Prostate gland (tissue), 2 donors: ENCODE measurements at regions not wholly inside any gene's neighbourhood (a gene's known extent, or its start where the extent isn't known, plus 50 kb on each side); places are given as distances from the start of the nearest gene placed in this dataset.

Source experiments
- DNase-seq: peaks from one replicate; pipeline ENCODE4 v3.0.0-alpha.2; 2019; ENCODE audit warnings: low spot score
- H3K27ac ChIP-seq, 2 donors: fragments of 200-600 bp; sonication (generic); 2 replicates each; pipeline ENCODE4 v1.5.1; 2017 to 2019
- H3K27me3 ChIP-seq: fragments of 200-600 bp; sonication (generic); replicated peaks from 2 replicates; pipeline ENCODE4 v1.5.1; 2019; ENCODE audit not compliant: insufficient read depth
- H3K36me3 ChIP-seq, 2 donors: fragments of 200-600 bp; sonication (generic); 1 replicate in 1 of 2; 2 replicates in 1 of 2; pipeline versions ENCODE4 v1.5.1 to v1.8.1; 2017 to 2019
- H3K4me1 ChIP-seq: fragments of 200-600 bp; sonication (generic); replicated peaks from 2 replicates; pipeline ENCODE4 v1.5.1; 2019
- H3K4me3 ChIP-seq, 2 donors: fragments of 200-600 bp; sonication (generic); 2 replicates each; pipeline ENCODE4 v1.5.1; 2017 to 2019
- H3K9me3 ChIP-seq: fragments of 200-600 bp; sonication (generic); 2 replicates; pipeline ENCODE4 v1.5.1; 2017
- POLR2A ChIP-seq: fragments of 450-650 bp; IDR thresholded peaks from one replicate; pipeline ENCODE4 v1.6.1; 2016; ENCODE audit warnings: antibody characterized with exemption, mild to moderate bottlenecking
- POLR2AphosphoS5 ChIP-seq: sonication (generic); formaldehyde crosslinking; IDR thresholded peaks from one replicate; pipeline ENCODE4 v1.6.1; 2017; ENCODE audit warnings: antibody characterized with exemption
- WGBS: methylation state at CpG from one replicate; pipeline ENCODE4 v1.1.5; 2018; 5-methylcytosine and 5-hydroxymethylcytosine counted together
- intact Hi-C: fragments of 100-400 bp; cut with DNase I; formaldehyde crosslinking; loops from one replicate; pipeline ENCODE4 v1.14.2; 2022
- TF ChIP-seq, protein P1 (sequence below), 4 experiments: fragments of 200-600 bp in 2 of 4; fragments of 450-650 bp in 2 of 4; sonication (generic) in 2 of 4; IDR thresholded peaks; 1 replicate in 3 of 4; 2 replicates in 1 of 4; pipeline ENCODE4 v1.5.1; 2016 to 2019; ENCODE audit warnings: antibody characterized with exemption in 4 of 4, mild to moderate bottlenecking in 2 of 4, moderate library complexity in 2 of 4

GRCh38 chr4:18638031-18638430 is 616.5 kb upstream of the LCORL start:
- intact Hi-C loops: no loop called here
- H3K4me3 ChIP-seq: no peak overlapping the region
- H3K4me1 ChIP-seq: no peaks in the 10 kb centered on the region
- no peak overlapping the region for H3K27ac ChIP-seq
- 55% methylated on average over 4 of the region's 4 CpGs for WGBS
- no peaks in the 10 kb centered on the region for H3K36me3 ChIP-seq
- no peaks in the 10 kb centered on the region for H3K9me3 ChIP-seq
- TF ChIP-seq POLR2AphosphoS5: no peak
- TF ChIP-seq, protein P1, sequence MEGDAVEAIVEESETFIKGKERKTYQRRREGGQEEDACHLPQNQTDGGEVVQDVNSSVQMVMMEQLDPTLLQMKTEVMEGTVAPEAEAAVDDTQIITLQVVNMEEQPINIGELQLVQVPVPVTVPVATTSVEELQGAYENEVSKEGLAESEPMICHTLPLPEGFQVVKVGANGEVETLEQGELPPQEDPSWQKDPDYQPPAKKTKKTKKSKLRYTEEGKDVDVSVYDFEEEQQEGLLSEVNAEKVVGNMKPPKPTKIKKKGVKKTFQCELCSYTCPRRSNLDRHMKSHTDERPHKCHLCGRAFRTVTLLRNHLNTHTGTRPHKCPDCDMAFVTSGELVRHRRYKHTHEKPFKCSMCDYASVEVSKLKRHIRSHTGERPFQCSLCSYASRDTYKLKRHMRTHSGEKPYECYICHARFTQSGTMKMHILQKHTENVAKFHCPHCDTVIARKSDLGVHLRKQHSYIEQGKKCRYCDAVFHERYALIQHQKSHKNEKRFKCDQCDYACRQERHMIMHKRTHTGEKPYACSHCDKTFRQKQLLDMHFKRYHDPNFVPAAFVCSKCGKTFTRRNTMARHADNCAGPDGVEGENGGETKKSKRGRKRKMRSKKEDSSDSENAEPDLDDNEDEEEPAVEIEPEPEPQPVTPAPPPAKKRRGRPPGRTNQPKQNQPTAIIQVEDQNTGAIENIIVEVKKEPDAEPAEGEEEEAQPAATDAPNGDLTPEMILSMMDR (IDR thresholded peaks at IDR 0.05): no peak
- no peak for TF ChIP-seq POLR2A
- H3K27me3 ChIP-seq: no peaks in the 10 kb centered on the region
- no peak for DNase-seq

DNA sequence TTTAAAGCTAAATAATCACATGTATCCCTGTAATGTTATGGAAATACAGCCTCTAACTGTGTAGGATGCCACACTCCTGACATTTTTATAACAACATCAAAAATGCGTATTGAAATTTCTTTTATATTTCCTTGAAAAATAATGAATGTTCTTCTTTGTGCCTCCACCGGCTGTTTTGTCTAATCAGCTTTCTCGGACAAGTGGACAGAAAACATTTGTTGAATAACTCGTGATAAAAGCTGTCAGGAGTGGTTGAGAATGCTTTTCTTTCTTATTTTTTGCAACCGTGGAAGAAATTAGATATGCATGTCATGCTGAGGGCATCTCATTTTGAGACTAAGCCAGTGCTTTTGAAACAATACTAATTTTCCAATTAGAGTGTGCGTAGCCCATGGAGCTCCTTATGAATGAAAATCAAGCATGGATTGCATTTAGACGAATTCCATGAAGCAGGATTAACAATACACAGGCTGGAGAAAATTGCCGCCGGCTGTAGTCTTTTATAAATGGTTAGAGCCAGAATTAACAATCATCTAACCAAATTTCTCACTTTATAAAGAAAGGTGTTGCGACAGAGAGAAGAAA is 614.5 kb upstream of the LCORL start:
- intact Hi-C loops: no loop called here
- H3K4me1 ChIP-seq: no peaks in the 10 kb centered on the region

DNA sequence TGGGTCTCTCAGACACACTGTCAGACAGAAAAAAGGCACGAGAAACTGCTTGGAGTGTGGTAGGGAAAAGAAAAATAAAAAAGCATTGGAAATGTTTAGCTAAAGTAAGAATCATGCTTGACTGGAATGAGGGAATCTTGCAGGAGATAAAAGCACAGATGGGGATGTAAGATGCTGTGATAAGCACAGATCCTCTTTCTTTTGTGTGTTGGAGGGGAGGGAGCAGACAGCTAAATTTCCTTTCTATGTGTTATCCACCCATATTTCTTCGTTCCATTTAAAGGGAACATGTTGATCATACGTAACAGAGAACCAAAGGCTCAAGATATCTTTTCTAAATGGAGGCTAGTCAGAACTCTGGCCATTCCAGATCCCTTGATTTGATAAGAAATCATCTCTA is 614.0 kb upstream of the LCORL start:
- TF ChIP-seq, protein P1 (IDR thresholded peaks at IDR 0.05): no peak
- WGBS: 51% methylated on average over 3 of the region's 3 CpGs
- intact Hi-C loops: no loop called here

More for the DNA sequence above, 614.5 kb upstream of the LCORL start:
- Histone ChIP-seq H3K4me3 (no peak overlapping the region), H3K27me3 (no peaks in the 10 kb centered on the region), H3K36me3 (no peaks in the 10 kb centered on the region), H3K9me3 (no peaks in the 10 kb centered on the region), H3K27ac (no peak overlapping the region)
- TF ChIP-seq POLR2A (no peak), POLR2AphosphoS5 (no peak)
- TF ChIP-seq, protein P1 (IDR thresholded peaks at IDR 0.05): no peak
- 51% methylated on average over 10 of the region's 10 CpGs for WGBS
- no peak for DNase-seq

GRCh38 chr4:18631586-18631985 is 610.0 kb upstream of the LCORL start:
- H3K4me3 ChIP-seq: no peak overlapping the region
- TF ChIP-seq POLR2A: no peak
- H3K36me3 ChIP-seq: no peaks in the 10 kb centered on the region
- H3K27me3 ChIP-seq: no peaks in the 10 kb centered on the region
- no peaks in the 10 kb centered on the region for H3K4me1 ChIP-seq
- DNase-seq: no peak
- no peak overlapping the region for H3K27ac ChIP-seq
- H3K9me3 ChIP-seq: no peaks in the 10 kb centered on the region
- intact Hi-C loops: no loop called here

More for the DNA sequence above, 614.0 kb upstream of the LCORL start:
- Histone ChIP-seq H3K4me3 (no peak overlapping the region), H3K36me3 (no peaks in the 10 kb centered on the region), H3K9me3 (no peaks in the 10 kb centered on the region), H3K27me3 (no peaks in the 10 kb centered on the region), H3K27ac (no peak overlapping the region), H3K4me1 (no peaks in the 10 kb centered on the region)
- DNase-seq: no peak

GRCh38 chr4:18630218-18631110 is 608.9 kb upstream of the LCORL start:
- Histone ChIP-seq H3K27ac (no peak overlapping the region), H3K4me1 (no peaks in the 10 kb centered on the region), H3K9me3 (no peaks in the 10 kb centered on the region), H3K27me3 (no peaks in the 10 kb centered on the region), H3K36me3 (no peaks in the 10 kb centered on the region), H3K4me3 (no peak overlapping the region)
- intact Hi-C loops: no loop called here
- TF ChIP-seq POLR2AphosphoS5 (no peak), POLR2A (no peak)
- TF ChIP-seq, protein P1 (IDR thresholded peaks at IDR 0.05): no peak
- DNase-seq: no peak
- 91% methylated on average over 27 of the region's 29 CpGs for WGBS
